IPS-18c (cell line): ENCODE measurements at regions not wholly inside any gene's neighbourhood (a gene's known extent, or its start where the extent isn't known, plus 50 kb on each side); places are given as distances from the start of the nearest gene placed in this dataset.
"Not testable (repeated sequence)": the region's sequence is repeated elsewhere in the genome, so short reads cannot be mapped to it uniquely, and the experiment has no call there.

Experiments
- H3K4me3 ChIP-seq: 2 replicates; pipeline ENCODE4 v1.7.0; 2013; ENCODE audit warnings: low read depth, mild to moderate bottlenecking, low read length, moderate library complexity; ENCODE audit not compliant: insufficient read depth
- H3K9me3 ChIP-seq: one replicate; pipeline ENCODE4 v1.6.1; 2013; ENCODE audit warnings: mild to moderate bottlenecking, low read length, moderate library complexity; ENCODE audit not compliant: control insufficient read depth, insufficient read depth

DNA sequence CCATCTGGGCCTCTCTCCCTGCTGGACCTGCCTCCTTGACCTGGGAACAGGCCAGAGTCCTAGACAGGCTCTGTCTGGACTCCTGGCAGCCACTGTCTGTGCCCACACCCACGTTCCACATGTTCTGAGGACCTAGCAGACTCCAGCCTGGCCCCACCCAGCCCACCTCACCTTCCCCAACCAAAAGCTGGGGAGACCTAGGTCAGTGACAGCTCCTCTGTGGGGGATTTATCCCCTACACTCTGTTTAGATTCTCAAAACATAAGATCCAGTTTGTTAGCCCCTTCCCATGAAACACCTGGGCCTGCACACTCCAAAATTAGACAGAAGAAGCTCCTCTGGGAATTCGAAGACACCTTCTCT, 59.8 kb upstream of the ADAMTS2 start:
- peaks cover 16% of the 10 kb centered on the region for H3K9me3 ChIP-seq
- H3K4me3 ChIP-seq = no peak overlapping the region

DNA sequence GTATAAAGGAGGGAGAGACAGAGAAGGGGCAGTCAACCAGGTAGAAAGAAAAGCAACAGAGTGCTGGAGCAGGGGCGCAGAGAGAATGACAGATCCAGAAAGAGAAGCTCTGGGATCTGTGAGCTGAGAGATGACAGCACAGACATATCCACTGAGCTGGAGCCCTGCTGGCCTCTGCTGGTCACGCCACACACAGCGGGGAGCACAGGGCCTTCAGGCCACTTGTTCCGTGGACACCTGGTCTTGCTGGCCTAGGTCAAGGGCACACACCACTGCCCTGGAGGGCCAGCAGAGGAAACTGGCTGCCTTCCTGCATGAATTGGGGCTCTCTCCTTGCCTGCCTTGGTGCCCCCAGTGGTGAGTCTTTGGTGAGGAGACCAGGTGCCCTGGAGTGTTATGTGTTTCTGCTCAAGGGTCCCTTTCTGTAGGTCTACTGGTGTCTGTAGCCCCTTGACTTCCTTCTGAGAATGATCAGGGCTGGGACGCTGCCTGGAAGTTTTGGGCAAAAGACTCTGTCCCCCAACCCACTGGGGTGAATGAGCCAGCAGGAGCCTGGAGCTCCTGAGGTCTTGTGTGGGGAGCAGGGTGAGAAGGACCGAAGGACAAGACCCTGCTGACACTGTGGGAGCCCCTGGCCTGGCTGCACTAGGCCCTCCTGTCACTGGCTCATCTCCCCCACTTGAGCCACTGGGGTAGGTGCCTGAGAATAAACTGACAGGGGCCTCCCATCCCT, 59.2 kb upstream of the ADAMTS2 start:
- no peak overlapping the region for H3K4me3 ChIP-seq
- peaks cover 19% of the 10 kb centered on the region for H3K9me3 ChIP-seq

DNA sequence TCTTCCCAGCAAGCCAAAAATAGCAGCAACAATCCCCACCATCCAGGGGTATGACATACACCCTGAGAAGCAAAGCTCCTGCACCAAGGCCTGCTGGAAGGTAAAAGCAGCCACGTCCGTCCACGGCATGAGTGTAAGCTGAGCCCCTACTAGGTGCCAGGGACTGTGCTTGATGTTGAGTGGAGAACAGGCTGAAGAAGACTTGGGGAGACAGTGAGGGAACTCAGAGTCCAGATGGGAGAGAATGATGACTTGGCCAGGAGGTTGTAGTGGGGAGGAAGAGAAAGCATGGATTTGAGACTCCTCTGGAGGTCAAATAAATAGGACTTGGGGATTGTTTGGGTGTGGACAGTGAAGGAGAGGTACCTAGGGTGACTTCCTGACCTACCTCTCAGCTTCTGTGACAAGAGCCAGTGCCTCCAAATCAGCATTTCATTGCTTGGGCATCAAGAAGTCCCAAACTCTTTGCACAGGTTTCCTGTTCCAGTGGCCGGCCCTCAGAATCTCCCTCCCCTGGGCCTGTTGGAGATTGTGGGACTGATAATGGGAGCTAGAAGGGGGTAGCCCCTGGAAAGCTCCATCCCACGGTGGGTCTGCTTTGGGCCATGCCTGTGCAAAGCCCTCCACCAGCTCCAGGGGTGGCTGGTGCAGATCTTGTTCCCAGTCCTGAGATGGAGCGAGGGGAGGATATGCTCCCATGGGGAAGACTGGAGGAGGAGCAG, 58.3 kb upstream of the ADAMTS2 start:
- no peak overlapping the region for H3K4me3 ChIP-seq
- peaks cover 21% of the 10 kb centered on the region for H3K9me3 ChIP-seq

DNA sequence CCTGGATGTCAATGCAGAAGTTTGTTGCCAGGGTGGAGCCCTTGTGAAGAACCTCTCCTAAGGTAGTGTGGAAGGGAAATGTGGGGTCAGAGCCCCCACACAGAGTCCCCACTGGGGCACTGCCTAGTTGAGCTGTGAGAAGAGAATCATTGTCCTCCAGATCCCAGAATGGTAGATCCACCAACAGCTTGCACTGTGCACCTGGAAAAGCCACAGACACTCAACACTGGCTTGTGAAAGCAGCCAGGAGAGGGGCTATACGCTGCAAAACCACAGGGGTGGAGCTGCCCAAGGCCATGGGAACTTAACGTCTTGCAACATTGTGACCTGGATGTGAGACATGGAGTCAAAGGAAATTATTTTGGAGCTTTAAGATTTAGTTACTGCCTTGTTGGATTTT, 55.2 kb upstream of the ADAMTS2 start:
- H3K9me3 ChIP-seq = peaks cover 21% of the 10 kb centered on the region
- not testable (repeated sequence) for H3K4me3 ChIP-seq

DNA sequence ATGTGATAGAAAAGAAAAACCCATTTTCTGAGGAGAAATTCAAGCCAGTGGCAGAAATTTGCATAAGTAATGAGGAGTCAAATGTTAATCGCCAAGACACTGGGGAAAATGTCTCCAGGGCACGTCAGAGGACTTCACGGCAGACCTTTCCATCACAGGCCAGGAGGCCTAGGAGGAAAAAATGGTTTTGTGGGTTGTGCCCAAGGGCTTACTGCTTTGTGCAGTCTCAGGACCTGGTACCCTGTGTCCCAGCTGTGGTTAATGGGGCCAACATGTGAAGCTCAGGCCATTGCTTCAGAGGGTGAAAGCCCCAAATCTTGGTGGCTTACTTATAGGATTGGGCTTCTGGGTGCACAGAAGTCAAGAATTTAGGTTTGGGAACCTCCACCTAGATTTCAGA, 54.8 kb upstream of the ADAMTS2 start:
- Histone ChIP-seq H3K9me3 (peaks cover 21% of the 10 kb centered on the region), H3K4me3 (no peak overlapping the region)

DNA sequence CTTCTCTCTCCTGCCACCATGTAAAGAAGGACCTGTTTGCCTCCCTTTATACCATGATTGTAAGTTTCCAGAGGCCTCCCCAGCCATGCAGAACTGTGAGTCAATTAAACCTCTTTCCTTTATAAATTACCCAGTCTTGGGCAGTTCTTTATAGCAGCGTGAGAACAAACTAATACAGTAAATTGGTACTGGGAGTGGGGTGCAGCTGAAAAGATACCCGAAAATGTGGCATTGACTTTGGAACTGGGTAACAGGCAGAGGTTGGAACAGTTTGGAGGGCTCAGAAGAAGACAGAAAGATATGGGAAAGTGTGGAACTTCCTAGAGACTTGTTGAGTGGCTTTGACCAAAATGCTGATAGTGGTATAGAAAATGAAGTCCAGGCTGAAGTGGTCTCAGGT, 54.1 kb upstream of the ADAMTS2 start:
- H3K9me3 ChIP-seq = peaks cover 21% of the 10 kb centered on the region
- not testable (repeated sequence) for H3K4me3 ChIP-seq

DNA sequence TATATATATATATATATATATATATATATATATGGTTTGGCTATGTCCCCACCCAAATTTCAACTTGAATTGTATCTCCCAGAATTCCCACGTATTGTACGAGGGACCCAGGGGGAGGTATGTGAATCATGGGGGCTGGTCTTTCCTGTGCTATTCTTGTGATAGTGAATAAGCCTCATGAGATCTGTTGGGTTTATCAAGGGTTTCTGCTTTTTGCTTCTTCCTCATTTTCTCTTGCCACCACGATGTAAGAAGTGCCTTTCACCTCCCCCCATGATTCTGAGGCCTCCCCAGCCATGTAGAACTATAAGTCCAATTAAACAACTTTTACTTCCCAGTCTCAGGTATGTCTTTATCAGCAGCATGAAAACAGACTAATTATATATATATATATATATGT, 52.3 kb upstream of the ADAMTS2 start:
- no peak overlapping the region for H3K4me3 ChIP-seq
- H3K9me3 ChIP-seq = peaks cover 17% of the 10 kb centered on the region
